Endodermal cell (in vitro differentiated cells): ENCODE measurements at regions not wholly inside any gene's neighbourhood (a gene's known extent, or its start where the extent isn't known, plus 50 kb on each side); places are given as distances from the start of the nearest gene placed in this dataset.
A peak's percentile ranks its signal among the peaks of the same experiment; 100 is the strongest.
"Not testable (repeated sequence)": the region's sequence is repeated elsewhere in the genome, so short reads cannot be mapped to it uniquely, and the experiment has no call there.

Experiments used
- DNase-seq: peaks from one replicate; pipeline ENCODE4 v3.0.0-alpha.2; 2017
- H3K27ac ChIP-seq: 2 replicates; pipeline ENCODE4 v1.5.1; 2013; ENCODE audit warnings: mild to moderate bottlenecking, low read depth, low read length, moderate library complexity
- H3K27me3 ChIP-seq: 2 replicates; pipeline ENCODE4 v1.6.1; 2013; ENCODE audit warnings: mild to moderate bottlenecking, low read length, moderate library complexity; ENCODE audit not compliant: insufficient read depth, control insufficient read depth, poor library complexity, severe bottlenecking
- H3K36me3 ChIP-seq: 2 replicates; pipeline ENCODE4 v1.7.0; 2013; ENCODE audit warnings: mild to moderate bottlenecking, low read length, moderate library complexity; ENCODE audit not compliant: control insufficient read depth, insufficient read depth
- H3K4me1 ChIP-seq: one replicate; pipeline ENCODE4 v1.7.0; 2013; ENCODE audit warnings: low read length; ENCODE audit not compliant: control insufficient read depth, insufficient read depth
- H3K4me3 ChIP-seq: 2 replicates; pipeline ENCODE4 v1.5.1; 2013; ENCODE audit warnings: mild to moderate bottlenecking, low read length, moderate library complexity
- H3K9ac ChIP-seq: 2 replicates; pipeline ENCODE4 v1.6.1; 2013; ENCODE audit warnings: mild to moderate bottlenecking, low read length, moderate library complexity; ENCODE audit not compliant: poor library complexity, severe bottlenecking; ENCODE audit errors: extremely low read depth
- H3K9me3 ChIP-seq: 2 replicates; pipeline ENCODE4 v1.6.1; 2013; ENCODE audit warnings: mild to moderate bottlenecking, low read length, moderate library complexity; ENCODE audit not compliant: control insufficient read depth
- H3K27ac Mint-ChIP-seq: 2 replicates; pipeline ENCODE4 v1.8.0; 2020; ENCODE audit warnings: mixed read lengths
- H3K27me3 Mint-ChIP-seq: 2 replicates; pipeline ENCODE4 v1.8.0; 2021; ENCODE audit warnings: mild to moderate bottlenecking, mixed read lengths; ENCODE audit not compliant: insufficient read depth
- H3K36me3 Mint-ChIP-seq: 2 replicates; pipeline ENCODE4 v1.8.0; 2020; ENCODE audit warnings: low read depth, mixed read lengths
- H3K4me1 Mint-ChIP-seq: 2 replicates; pipeline ENCODE4 v1.8.0; 2020; ENCODE audit warnings: mixed read lengths
- H3K4me3 Mint-ChIP-seq: 2 replicates; pipeline ENCODE4 v1.8.0; 2020; ENCODE audit warnings: mild to moderate bottlenecking, moderate library complexity, mixed read lengths
- H3K9me3 Mint-ChIP-seq: 2 replicates; pipeline ENCODE4 v1.8.0; 2020; ENCODE audit warnings: mild to moderate bottlenecking, mixed read lengths
- CTCF ChIP-seq: fragments of 200-600 bp; sonication (generic); conservative IDR thresholded peaks from 2 replicates; pipeline ENCODE4 v1.5.0; 2021; ENCODE audit warnings: antibody characterized with exemption, mild to moderate bottlenecking
- WGBS, 2 experiments: methylation state at CpG; one replicate each; pipeline versions ENCODE4 v1.1.5 to v1.1.7; 2013; ENCODE audit warnings: missing lambda C conversion rate in 2 of 2, mixed read lengths in 1 of 2; ENCODE audit not compliant: insufficient coverage in 1 of 2, insufficient read length in 1 of 2; 5-methylcytosine and 5-hydroxymethylcytosine counted together

GRCh38 chr2:38483776-38484501, 106.9 kb upstream of the ATL2 start:
- peaks cover 2% of the 10 kb centered on the region for H3K27me3 Mint-ChIP-seq

DNA sequence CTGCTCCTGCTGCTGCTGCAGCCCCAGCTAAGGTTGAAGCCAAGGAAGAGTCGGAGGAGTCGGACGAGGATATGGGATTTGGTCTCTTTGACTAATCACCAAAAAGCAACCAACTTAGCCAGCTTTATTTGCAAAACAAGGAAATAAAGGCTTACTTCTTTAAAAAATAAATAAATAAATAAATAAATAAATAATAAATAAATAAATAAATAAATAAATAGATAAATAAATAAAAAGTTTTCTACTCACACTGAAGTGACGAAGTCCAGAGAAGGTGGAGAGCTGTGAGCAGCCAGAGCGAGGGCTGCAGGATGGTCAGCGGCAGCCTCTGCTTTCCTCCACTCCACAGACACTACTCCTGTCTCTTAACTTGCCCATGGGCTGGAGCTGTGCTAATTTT, 105.6 kb upstream of the ATL2 start:
- H3K4me1 Mint-ChIP-seq, H3K9ac ChIP-seq, H3K36me3 Mint-ChIP-seq, H3K4me1 ChIP-seq, DNase-seq, H3K36me3 ChIP-seq, H3K4me3 Mint-ChIP-seq, H3K4me3 ChIP-seq, H3K27ac Mint-ChIP-seq, H3K27me3 ChIP-seq, H3K27me3 Mint-ChIP-seq, H3K27ac ChIP-seq: not testable (repeated sequence)
- WGBS, 2 experiments, result 98% methylated on average over 3 of the region's 6 CpGs; no CpG with 5 or more reads in 1 of the 2 experiments
- H3K9me3 Mint-ChIP-seq, result peaks cover 24% of the 10 kb centered on the region
- H3K9me3 ChIP-seq, result peaks cover 14% of the 10 kb centered on the region

More at GRCh38 chr2:38483776-38484501, 106.9 kb upstream of the ATL2 start:
- Histone ChIP-seq H3K9ac (no peak overlapping the region), H3K4me1 (no peaks in the 10 kb centered on the region), H3K27me3 (no peaks in the 10 kb centered on the region), H3K4me3 (no peak overlapping the region), H3K36me3 (no peaks in the 10 kb centered on the region), H3K27ac (no peak overlapping the region), H3K9me3 (peaks cover 14% of the 10 kb centered on the region)
- TF ChIP-seq CTCF, result no peak
- no peak for DNase-seq
- no peak overlapping the region for H3K4me3 Mint-ChIP-seq
- H3K27ac Mint-ChIP-seq, result peak overlapping the region; percentile 24
- H3K4me1 Mint-ChIP-seq, result peaks cover 10% of the 10 kb centered on the region
- H3K36me3 Mint-ChIP-seq, result no peaks in the 10 kb centered on the region
- 86 to 94% methylated on average over 2 to 5 of the region's 5 CpGs for WGBS, 2 experiments
- peaks cover 24% of the 10 kb centered on the region for H3K9me3 Mint-ChIP-seq

DNA sequence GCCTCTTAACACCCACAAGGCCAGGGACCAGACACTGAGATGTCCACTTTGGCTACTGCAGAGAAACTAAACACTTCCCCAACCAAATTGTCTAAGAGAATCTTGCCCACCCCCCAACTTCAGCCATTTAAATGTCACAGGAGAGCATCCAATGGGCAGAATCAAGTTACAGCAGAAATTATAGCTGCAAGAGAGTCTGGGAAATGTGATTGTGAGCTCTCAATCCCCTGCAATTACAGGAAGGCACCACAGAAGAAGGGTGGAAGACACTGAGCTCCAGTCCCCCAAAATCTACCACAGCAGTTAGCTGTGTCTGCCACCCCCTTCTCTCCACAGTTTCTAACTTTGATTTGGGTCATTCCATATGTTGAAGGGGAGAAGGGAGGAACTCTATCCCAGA, 103.5 kb upstream of the ATL2 start:
- H3K36me3 Mint-ChIP-seq, result no peaks in the 10 kb centered on the region
- H3K27me3 Mint-ChIP-seq, result peaks cover 2% of the 10 kb centered on the region
- no peak overlapping the region for H3K4me3 Mint-ChIP-seq
- no peaks in the 10 kb centered on the region for H3K27me3 ChIP-seq
- H3K4me1 ChIP-seq, result no peaks in the 10 kb centered on the region
- H3K4me1 Mint-ChIP-seq, result peaks cover 12% of the 10 kb centered on the region
- H3K9me3 Mint-ChIP-seq, result peaks cover 24% of the 10 kb centered on the region
- TF ChIP-seq CTCF, result no peak
- no peak overlapping the region for H3K9ac ChIP-seq
- peak overlapping the region; percentile 23 for H3K4me3 ChIP-seq
- no peak for DNase-seq
- no peaks in the 10 kb centered on the region for H3K36me3 ChIP-seq
- peaks cover 14% of the 10 kb centered on the region for H3K9me3 ChIP-seq
- H3K27ac ChIP-seq, result no peak overlapping the region
- no peak overlapping the region for H3K27ac Mint-ChIP-seq

GRCh38 chr2:38477006-38477405, 99.9 kb upstream of the ATL2 start:
- Mint-ChIP-seq H3K27ac (no peak overlapping the region), H3K9me3 (peaks cover 24% of the 10 kb centered on the region), H3K27me3 (peaks cover 2% of the 10 kb centered on the region), H3K36me3 (no peaks in the 10 kb centered on the region), H3K4me1 (peaks cover 8% of the 10 kb centered on the region), H3K4me3 (no peak overlapping the region)
- WGBS, 2 experiments, result 84 to 89% methylated on average over 1 to 2 of the region's 2 CpGs
- H3K4me3 ChIP-seq, result no peak overlapping the region
- H3K36me3 ChIP-seq, result no peaks in the 10 kb centered on the region
- DNase-seq, result no peak
- no peak overlapping the region for H3K27ac ChIP-seq
- no peak overlapping the region for H3K9ac ChIP-seq
- no peak for TF ChIP-seq CTCF
- H3K27me3 ChIP-seq, result no peaks in the 10 kb centered on the region
- no peaks in the 10 kb centered on the region for H3K4me1 ChIP-seq
- H3K9me3 ChIP-seq, result peaks cover 14% of the 10 kb centered on the region
